Stimulated activated CD4-positive, alpha-beta T cell treated with anti-CD3 and anti-CD28 coated beads, Interleukin-2, amount 100 ng/mL, for 48 hours (primary cell): ENCODE measurements at regions not wholly inside any gene's neighbourhood (a gene's known extent, or its start where the extent isn't known, plus 50 kb on each side); places are given as distances from the start of the nearest gene placed in this dataset.

ENCODE experiments used
- DNase-seq, 2 donors: peaks; one replicate each; pipeline ENCODE4 v3.0.0-alpha.2; 2020

DNA sequence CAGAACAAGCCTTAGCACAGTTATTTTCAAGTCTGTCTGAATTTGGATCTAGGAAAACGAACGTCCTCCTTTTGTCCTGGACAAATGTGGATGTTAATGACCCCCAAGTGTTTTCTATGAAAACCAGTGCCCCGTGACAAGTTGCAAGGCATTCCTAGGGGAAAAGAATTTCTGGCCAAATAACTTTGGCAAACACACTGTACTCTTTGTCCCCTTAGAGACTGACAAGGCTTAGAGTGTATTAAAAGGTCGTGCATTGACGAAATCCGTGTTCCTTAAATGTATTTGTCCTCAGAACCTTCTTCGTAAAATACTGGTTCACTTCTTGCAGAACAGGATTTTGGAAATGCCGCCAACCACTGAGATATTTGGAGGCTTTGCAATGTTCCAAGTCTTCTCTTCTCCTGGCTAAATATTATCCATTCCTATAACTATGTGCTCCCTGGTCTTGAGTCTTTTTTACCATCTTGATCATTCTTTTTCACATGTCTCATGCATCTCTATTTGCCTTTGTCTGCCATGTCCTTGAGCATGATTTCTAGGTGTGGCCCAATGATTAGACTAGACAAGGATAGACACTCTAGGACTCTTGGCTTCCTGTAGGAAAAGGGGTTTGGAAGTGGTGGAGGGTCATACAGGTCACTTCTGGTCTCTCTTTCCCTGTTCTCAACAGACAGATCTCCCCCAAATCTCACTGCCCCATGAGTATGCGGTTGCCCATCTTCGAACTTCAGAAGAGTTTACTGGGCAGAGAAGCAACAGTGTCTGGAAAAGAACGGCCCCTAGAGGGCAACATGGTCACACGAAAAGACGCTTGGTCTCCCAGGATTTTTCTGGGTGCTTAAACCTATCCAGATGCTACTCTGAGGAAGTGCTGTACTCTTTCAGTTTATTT, 117.5 kb downstream of the EDEM1 start:
- peak; percentile 31 to 39 for DNase-seq

DNA sequence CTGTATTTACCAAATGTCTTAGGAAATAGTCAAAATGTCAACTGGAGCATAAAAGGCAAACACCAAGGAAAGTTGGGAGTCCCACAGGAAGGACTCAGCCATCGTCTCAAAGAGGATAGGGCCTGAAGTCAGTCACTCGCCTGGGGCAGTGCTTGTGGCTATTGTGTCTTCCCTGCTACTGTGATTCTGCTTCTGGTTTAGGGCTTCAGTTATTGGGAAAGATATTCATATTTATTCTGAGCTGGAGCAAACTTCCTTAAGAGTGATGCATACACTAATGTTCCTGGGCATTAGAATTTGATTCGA, 118.1 kb downstream of the EDEM1 start:
- DNase-seq, result no peak

DNA sequence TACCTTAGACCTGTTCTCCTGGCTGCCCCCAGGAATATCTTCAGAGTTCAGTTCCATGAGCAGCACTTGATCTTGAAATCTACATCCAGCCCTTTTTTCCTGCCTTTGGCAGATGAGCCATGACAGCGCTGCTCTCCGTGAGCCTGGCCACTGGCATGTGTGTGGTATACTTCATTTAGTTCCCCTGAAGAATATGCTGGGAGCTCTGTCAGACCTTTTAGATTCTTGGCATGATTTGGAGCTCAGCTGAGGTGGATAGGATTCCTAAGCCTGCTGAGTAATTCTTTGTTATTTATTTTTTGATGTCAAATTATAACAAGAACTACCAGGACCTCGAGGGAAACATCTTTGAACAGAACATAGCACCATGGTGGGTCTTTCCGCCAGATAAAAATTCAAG, 121.7 kb downstream of the EDEM1 start:
- no peak for DNase-seq

DNA sequence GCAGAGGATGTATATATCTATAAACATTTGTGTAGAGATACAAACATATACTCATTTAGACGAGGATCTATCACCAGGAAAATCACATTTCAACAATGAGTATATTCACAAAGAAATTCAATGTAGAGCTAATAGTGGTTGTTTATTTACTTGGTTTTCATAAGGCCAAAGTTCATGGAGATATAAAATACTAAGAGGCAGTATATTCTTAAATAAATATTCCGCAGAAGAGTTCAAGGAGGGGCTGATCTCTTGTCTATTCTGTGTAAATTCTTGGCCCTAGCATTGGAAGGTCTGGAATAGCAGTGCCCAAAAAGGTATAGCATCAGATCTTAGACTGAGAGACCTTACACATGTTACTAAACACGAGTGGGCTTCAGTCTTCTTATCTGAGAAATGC, 122.1 kb downstream of the EDEM1 start:
- no peak for DNase-seq

DNA sequence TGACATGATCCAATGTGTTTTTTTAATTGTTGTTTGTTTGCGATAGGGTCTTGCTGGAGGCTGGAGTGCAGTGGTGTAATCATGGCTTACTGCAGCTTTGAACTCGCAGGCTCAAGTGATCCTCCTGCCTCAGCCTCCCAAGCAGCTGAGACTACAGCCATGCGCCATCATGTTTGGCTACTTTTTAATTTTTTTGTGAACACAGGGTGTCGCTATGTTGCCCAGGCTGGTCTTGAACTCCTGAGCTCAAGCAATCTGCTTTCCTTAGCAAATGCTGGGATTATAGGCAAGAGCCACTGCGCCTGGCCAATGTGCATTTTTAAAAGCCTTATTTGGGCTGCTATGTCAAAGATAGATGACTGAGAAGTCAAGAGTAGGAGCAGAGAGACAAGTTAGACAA, 123.0 kb downstream of the EDEM1 start:
- no peak for DNase-seq

DNA sequence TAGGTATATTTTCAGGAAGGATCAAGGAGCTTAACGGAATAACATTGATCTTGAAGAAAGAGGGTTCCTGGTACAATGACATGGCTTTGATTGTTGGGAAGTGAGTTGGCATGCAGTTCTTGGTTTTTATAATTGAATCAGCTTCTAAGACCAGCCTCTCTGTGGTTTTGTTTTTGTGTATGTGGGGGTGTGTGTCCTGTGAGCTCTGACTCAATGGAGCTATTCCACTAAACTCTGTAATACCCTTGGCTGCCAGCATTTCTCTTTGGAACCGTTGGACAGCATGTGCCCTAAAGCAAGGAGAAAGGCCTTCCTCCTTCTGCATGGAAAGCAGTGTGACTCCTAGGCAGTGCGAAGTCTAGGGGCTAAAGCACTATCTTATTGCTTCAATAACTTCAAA, 124.8 kb downstream of the EDEM1 start:
- no peak for DNase-seq

DNA sequence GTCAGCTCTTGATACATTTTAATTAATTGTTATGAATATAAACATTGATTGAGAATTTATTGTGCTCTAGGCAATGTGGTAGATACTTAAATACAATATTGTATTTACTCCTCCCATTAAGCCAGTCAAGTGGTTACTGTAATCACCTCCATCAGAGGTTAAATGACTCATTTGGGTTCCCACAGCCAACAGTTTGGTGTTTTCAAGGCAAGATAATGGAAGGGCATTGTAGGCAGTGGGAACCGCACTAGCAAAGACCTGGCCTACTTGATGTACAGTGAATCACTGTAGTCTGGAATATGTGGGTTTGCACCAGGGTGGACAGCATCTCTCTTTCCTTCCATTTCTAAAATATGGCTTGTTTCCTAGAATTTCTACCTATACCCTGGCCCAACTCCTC, 127.4 kb downstream of the EDEM1 start:
- no peak for DNase-seq

DNA sequence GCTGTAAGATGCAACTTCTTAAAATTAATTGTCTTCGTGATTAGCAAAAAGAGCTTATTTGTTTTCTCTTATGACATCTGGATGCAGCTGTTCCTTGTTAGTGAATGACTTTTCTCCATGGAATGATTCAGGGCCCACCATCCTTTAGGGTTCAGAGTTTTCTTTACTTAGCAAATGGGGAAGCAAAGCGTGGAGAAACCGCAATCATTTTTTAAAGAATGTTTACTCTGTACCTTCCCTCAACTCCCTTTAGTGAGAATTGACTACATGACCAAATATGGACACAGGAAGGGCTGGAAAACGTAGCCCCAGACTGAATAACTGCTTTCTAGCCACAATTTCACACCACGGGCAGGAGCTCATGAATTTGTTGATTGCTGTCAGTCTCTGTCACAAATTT, 130.1 kb downstream of the EDEM1 start:
- DNase-seq, result no peak

DNA sequence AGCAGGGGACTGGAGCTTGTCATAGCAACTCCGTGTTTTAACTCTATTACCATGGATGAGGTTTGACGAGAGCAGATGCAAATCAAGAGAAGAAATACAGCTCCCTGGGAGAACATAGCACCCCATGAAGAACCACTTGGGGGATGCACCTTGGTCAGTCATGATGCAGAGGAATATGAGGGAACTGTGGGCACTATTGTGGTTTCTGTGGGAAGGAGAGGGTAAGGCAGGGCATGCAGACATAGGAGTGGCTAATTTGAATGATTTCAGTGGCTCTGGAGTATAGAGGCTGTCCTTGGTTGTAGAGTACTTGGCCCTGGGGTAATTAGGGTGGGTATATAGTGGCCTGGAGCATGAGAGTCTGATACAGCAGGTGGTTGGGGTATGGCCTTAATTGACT, 131.9 kb downstream of the EDEM1 start:
- DNase-seq, result no peak

DNA sequence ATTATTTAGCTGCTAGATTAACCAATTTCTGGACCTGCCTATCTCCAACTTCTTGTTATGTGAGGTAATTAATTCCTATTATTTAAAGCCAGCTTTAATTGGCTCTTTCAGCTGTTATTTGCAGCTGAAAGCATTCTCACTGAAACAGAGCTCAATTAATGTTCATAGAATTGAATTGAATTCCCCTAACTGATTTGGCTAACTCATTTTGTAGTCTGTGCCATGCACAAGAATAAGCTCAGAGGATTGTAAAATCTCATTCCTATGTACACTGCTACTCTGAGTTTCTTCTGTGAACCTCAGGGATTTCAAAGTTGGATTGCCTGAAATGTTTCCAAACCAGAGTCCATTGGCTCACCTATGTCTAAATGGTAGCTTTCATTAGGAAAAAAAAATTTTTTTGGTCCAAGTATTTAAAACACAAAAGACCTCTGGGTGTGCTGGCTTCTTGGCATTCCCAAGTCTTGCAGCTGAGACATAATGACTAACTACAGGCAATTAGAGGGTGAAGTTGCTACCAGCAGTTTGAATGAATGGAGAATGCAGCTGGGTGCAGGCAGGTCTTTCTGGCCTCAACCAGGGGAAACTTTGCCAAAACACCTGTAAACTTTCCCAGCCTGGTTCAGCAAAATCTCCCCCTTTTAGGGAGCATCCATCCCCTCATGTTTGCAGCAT, 134.3 kb downstream of the EDEM1 start:
- no peak for DNase-seq

DNA sequence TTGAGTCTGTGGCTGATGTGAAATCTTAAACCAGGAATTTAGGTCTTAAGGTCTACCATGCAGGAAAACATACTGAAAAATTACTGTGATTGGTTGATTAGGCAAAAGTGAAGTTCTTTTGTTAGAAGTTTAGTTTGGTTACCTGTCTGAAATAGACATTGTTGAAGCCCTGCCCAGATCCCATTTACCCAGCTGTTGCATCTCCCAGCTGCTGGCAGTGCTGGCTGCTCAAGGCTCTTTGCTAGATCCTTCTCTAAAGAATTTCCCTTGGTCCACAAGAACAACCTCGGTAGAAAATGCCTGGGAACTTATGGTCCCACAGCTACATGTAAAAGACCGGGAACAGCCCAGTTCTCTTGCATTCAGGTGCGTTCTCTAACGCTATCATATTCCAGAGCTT, 137.3 kb downstream of the EDEM1 start:
- no peak for DNase-seq

DNA sequence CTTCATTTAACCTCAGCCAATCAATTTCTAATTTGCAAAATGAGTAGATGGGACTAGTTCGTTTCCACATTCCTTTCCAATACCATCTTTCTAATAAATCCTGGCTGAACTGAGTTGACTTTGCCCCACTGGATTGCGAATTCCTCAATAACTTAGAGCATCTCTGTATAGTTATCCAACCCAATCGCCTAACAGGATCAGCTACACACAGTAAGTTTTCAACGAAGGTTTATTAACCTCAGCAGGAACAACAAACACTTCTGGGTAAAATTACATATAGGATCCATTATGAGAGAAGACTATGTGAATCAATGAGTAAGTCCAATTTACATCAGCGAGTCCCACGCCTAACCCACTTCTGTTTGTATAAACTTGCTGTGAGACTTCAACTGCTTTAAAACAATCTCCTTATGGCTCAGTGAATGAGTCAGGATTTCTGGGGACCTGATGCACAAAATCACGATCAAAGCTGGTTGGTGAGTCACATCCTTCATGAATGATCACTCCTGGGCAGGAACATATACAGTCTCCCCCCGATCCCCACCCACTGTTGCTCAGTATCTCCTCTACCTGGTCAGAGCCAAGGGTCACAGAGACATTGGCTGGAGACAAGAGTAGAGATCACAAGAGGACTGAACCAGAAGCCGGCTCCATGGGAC, 142.8 kb downstream of the EDEM1 start:
- DNase-seq, result peak; percentile 2 to 10

DNA sequence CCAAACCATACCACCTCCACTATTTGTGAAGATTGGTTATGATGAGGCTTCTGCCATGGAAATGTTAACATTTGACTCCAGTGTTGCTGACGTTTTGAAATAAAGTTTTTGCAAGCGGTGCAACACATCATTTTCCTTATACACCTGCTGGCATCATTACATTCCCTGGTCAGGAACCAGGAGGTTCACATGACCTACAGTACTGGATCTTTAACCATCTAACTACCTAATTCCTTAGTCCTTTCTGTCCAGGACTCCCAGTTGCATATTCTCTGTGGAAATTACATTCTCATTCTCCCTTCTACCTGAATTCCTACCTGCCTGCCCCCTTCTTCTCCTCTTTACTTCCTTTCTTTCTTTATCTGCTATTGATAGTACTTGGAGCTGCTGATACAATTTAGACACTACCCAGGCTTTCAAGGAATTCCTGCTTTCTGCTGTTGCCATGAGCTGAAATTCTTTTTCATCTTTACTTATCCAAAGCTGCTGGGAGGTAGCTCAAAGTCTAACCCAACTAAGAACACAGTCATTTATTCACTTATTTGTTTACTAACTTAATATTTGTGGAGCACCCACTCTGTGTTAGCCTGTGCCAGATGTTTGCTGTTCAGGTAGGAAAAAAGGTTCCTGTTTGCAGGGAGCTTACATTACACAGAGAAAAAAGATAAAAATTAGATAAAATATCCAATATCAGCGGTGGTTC, 144.2 kb downstream of the EDEM1 start:
- DNase-seq, result no peak

DNA sequence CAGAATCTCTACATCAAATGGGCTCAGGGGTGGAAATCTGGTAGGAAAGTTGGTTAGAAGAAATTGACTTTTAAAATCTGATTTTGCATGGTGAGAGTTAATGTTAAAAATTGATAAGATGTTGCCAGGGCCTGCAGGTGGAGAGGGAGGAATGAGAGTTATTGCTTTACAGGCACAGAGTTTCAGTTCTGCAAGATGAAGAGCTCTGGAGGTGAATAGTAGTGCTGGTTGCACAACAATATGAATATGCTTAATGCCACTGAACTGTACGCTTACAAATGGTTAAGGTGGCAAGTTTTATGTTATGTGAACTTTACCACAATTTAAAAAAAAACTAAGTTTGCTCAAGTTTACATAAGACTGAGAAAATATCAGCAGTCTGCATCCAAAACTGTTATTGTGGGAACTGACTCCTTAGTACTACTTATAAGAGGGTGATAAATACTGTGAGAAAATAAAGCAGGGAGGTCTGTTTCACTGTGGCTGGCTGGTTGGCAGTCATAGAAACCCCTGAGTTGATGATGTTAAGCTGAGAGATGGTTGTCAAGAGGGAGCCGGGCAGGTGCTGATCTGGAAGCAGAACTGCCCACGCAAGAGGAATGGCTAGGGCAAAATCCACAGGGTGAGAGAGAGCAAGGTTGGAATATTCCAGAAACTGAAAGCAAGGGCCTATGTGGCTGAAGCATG, 144.9 kb downstream of the EDEM1 start:
- no peak for DNase-seq

DNA sequence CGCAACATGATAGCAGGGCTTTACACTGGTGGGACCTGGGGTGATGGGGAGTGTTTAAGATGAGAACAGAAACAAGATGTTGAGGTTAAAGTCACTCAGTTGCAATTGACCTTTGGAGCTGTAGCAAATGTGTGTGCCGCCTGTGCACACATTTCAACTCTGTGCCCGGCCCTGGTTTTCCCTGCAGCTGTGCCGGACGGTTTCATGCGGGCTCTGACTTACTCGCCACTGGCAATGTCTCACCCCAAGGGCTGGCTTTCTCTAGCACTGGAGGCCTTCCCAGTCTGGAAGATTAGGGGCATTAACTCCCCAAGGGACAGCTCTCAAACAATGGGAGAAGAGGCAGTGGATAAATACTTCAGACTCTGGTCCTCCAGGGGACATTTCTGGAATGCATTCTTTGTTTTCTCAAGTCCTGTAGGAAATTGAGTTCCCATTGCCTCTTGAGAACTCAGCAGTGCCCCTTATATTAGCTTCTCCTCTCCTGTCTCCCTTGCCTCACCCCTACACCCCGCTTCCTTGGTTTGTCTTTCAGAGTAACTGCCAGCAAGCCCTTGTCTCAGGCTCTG, 152.5 kb downstream of the EDEM1 start:
- no peak for DNase-seq

DNA sequence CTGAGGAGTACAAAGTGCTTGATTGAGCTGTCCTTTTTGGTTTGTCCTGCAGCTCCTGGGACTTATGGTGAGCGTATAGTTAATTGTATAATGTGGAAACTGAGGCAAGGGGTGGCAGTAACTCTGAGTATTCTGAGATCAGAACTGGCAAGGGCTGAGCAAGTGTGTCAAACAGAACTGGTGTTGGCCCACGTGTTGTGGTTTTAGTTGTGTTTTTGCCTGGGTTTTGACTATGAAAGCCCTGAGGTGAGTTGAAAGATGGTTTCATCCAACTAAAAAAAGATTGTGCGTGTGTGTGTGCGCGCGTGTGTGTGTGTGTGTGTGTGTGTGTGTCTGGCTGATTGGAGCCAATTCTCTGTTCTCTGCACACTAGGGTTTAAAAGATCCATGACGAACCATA, 154.1 kb downstream of the EDEM1 start:
- DNase-seq, result no peak

DNA sequence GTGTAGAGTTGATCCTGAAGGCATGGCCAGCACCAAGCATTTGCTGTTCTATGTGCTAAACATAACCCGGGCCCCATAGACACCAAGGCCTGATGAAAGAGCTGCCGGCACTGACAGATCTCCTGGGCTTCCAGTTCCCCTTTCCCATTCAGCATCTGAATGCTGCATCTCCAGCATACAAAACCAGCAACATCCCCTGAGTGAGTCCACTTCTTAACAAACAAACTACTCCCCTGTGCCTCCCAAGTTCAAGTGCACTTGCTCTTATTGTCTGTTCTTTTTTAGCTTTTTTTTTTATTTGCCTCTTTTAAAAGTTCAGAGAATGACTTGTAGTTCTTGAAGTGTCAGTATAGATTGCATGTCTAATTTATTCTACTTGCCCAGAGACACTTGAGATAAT, 156.0 kb downstream of the EDEM1 start:
- DNase-seq, result no peak

DNA sequence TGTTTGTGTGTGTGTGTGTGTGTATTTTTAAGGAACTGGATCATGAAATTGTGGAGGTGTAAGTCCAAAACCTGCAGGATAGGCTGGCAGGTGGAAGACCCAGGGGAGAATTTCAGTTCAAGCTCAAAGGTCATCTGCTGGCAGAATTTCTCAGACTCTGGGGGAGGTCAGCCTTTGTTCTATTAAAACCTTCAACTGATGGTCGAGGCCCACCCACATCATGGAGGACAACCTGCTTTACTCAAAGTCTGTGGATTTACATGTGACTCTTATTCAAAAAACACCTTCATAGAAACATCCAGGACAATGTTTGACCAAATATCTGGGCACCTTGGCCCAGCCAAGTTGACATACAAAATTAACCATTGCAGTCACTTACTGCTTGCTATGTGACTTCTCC, 157.2 kb downstream of the EDEM1 start:
- DNase-seq, result no peak

DNA sequence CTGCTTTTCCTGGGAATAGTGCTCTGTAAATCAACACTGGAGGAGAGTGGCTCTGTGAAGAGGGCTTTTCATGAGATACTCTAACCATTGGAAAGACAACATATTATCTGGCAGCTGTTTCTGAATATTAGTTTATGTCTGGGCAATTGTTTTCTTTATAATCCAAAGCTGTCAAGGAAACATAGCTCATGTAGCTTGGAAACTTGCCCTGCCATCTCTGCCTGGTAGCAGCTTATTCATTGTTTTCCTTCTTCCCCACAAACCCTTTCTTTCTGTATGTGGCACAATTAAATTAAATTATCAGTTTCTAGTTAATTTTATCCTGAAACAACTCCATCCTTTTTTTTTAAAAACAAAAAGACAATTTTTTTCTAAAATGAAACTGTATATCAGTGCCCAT, 160.0 kb downstream of the EDEM1 start:
- no peak for DNase-seq

DNA sequence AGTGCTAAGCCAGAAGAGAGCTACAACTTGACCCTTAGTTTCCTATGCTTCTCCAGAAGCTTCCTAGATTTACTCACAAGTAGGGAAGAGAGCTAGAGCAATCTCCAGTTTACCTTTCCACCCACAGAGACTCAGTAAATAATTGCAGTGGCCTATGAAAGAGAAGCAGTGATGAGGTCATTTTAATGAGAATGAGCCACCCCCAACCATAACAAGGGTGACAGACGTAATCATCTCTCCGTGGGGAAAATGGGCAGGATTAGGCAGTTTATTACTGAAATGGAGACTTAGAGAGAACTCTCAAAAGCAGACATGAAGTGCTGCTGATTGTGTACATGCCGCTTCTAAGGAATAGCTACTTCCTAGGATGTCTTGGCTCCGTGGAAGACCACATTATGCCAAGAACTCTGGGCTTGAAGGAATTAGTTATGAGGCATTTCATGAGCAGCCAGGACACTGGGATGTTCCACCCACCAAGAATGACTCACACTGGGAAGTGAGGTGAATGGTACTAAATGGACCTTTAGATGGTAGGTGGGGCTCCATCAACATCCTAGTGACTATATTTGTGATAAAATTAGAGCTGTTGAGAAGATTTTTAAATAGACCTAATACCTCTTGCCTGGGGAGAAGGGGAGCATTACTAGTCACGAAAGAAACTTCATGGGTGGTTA, 160.9 kb downstream of the EDEM1 start:
- no peak for DNase-seq

DNA sequence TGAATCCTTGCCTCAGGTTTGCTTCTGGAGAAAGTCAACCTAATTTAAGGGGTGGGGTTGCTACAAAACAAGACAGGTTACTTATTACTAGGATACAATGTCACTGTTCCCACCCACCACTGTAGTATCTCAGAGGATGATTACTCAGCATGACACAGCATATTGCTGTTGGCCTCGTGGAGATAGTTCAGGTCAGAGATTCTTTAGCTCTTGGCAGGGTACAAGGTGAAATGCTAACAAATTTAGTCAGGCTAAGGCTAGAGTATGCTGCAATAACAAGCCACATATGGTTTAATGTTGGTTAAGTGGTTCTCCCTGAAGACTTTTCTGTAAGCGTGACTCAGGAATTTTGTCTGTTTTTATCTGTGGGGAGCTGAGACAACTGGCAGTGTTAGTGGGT, 161.8 kb downstream of the EDEM1 start:
- DNase-seq, result no peak

DNA sequence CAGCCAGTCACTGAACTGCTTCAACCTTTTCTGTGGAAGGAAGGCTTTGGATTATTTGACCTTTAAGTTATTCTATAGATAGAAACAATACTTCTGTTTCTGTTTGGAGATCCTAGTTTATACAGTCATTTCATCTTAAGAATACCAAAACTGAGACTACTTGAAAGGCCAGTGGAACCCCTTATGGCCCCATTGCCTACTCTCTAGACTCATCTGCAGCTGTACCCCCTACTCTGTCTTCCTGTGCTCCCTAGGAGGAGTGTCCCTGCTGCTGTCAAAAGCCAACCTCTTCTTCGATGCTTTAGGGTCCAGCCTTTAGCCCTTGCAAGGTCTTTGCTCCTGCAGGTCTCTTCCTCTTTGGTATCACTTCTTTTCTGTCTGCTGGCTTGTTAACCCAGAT, 169.6 kb downstream of the EDEM1 start:
- no peak for DNase-seq
